HG02642 (cell line): ENCODE measurements at regions not wholly inside any gene's neighbourhood (a gene's known extent, or its start where the extent isn't known, plus 50 kb on each side); places are given as distances from the start of the nearest gene placed in this dataset.
"Not testable (repeated sequence)": the region's sequence is repeated elsewhere in the genome, so short reads cannot be mapped to it uniquely, and the experiment has no call there.

Experiments
- ATAC-seq: cut with Tn5 transposase; IDR thresholded peaks from one replicate; pipeline ENCODE4 v1.9.1; 2021; ENCODE audit warnings: mild to moderate bottlenecking; ENCODE audit not compliant: unreplicated experiment, poor library complexity

DNA sequence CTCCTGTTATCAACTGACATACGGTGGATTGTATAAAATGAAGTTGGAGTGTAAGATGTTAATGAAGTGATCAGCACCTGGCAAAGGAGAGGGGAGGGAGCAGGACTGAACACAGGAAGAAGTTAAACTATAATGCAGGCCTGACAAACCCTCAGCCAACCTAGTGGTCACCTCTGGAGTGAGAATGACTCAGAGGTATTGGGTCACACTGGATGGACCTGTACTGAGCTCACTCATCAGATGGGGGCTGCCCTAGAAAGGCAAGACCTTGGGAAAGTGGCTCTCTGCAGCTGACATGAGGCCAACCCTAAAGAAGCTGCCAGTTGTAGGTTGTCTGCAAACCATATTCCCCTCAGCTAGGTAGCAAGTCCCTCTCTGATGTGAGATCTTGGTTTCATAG, 193.3 kb upstream of the HTR1E start:
- no peak for ATAC-seq

DNA sequence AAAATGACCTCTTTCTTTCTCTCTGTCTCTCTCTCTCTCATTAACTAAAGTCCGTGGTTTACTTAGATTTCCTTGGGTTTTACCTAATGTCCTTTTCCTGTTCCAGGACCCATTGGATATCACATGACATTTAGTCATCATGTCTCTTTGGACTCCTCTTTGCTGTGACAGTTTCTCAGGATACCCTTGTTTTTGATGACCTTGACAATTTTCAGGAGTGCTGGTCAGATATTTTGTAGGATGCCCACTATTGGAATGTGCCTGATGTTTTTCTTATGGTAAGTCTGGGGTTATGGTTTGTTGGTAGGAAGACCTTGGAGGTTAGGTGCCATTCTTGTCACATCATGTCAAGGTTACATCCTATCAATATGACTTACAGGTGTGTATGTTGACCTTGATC, 199.2 kb upstream of the HTR1E start:
- no peak for ATAC-seq

DNA sequence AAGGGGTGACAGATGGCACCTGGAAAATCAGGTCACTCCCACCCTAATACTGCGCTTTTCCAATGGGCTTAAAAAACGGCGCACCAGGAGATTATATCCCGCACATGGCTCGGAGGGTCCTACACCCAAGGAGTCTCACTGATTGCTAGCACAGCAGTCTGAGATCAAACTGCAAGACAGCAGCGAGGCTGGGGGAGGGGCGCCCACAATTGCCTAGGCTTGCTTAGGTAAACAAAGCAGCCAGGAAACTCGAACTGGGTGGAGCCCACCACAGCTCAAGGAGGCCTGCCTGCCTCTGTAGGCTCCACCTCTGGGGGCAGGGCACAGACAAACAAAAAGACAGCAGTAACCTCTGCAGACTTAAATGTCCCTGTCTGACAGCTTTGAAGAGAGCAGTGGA, 205.7 kb upstream of the HTR1E start:
- not testable (repeated sequence) for ATAC-seq

DNA sequence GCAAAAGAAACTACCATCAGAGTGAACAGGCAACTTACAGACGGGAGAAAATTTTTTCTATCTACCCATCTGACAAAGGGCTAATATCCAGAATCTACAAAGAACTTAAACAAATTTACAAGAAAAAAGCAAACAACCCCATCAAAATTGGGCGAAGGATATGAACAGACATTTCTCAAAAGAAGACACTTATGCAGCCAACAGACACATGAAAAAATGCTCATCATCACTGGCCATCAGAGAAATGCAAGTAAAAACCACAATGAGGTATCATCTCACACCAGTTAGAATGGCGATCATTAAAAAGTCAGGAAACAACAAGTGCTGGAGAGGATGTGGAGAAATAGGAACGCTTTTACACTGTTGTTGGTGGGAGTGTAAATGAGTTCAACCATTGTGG, 206.6 kb upstream of the HTR1E start:
- not testable (repeated sequence) for ATAC-seq

DNA sequence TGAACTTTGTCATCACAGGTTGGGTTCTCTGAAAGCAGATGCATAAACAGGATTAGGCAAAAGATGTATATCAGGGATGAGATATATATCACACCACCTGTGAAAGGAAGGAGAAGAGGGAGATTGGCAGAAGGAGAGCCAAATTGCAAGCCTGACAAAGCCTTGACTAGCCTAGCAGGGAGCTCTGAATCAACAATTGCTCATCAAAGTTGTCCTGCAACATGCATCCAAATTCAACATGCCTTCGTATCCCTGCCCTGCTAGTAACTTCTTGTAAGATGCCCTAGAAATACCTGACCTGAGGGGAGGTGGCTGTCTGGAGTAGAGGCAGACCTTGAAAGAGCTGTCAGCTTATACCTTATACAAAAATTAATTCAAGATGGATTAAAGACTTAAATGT, 207.1 kb upstream of the HTR1E start:
- no peak for ATAC-seq

DNA sequence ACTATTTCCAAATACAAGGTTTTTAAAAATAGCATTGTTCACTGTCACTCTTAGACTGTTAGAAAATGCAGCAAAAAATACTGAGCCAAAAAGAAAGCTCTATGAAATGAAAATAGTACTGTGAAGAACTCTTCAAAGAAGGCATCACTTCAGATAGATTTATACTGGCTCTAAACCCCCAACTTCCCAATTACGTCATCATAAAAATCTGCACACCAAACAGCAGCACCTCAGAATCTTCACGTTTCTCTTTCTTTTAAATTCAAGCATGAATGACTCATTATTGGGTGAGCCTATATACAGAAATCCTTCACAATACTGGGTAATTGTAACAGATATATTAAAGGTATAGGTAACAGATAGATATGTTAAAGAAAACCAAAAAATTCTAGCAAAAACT, 208.4 kb upstream of the HTR1E start:
- ATAC-seq = no peak

DNA sequence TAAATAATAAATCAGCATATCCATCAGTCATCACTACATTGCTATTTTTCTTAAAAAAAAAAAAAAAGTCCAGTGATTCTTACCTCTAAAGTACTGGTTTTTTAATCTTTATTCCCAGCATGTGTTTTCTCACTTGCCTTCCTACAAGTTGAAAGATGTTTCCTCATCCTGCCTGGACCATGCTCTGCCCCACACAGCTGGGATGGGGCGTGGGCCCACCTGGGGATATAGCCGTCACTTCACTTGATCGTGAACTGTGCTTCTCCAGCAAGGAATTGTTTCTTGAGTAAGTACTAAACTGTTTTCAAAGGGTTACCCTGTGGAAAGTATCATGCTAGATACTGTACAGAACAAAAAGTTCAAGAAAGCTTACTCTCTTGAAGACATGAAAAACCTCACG, 212.6 kb upstream of the HTR1E start:
- ATAC-seq = no peak

DNA sequence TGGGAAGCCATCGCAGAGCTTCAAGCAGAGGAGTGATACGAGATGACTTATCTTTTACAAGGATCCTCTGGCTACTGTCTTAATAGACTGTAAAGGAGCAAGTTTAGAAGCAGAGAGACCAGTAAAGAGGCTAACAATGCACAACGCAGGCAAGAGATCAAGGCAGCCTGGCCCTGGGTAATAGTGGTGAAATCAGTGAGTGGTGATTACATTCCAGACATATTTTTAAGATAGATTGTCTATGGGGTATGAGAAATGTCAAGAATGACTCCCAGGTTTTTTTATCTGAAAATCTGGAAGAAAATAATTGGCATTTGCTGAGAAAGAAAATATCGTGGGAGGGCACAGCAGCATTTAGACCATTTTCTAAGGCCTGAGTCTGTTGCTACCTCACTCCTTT, 213.6 kb upstream of the HTR1E start:
- no peak for ATAC-seq

DNA sequence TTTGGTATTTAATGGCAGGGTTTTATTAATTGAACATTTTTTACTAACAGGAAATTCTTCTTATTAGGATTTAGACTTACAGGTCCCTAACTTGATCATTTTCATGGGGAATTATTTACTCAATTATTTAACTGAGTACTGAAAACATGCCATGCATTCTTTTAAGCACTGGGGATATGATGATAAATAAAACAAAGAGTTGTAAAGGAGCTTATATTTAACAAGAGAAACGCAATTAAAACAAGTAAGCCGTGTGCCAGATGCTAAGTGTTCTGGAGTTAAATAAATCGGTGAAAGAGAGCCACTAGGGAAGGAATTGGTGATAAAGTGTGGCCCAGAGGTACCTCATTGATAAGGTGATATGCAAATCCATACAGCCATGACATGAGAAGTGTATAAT, 214.2 kb upstream of the HTR1E start:
- no peak for ATAC-seq

DNA sequence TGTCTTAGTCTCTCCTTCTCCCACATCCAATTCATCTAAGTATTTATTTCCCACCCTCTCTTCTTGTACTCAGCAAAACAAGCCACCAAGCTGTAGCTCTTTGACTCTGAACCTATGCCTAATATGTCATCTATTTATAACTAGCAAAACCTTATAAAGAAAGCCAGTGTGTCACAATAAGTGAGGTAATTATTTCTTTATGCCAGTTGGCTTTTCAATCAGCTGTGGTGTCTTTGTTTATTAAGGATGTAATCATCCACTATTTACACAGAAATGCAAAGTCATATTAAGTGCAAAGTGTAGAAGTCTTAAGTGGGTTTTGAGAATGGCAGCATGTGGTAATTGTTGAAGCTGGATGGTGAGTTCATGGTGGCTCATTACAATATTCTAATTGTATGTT, 215.2 kb upstream of the HTR1E start:
- no peak for ATAC-seq

DNA sequence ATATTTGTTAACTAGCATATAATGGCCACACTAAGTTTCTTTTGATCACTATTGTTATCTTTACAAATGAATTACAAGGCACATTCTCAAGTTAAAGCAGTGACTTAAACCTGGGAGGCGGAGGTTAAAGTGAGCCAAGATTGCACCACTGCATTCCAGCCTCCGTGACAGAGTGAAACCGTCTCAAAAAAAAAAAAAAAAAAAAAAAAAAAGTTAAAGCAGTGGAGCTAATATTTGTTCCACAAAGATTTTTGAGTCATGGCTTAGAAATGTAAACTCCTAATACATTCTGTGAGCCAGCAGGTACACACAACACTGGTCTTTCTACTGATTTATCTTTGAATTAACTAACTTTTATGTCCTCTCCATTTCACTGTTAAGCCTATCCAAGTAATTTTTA, 221.7 kb upstream of the HTR1E start:
- no peak for ATAC-seq

DNA sequence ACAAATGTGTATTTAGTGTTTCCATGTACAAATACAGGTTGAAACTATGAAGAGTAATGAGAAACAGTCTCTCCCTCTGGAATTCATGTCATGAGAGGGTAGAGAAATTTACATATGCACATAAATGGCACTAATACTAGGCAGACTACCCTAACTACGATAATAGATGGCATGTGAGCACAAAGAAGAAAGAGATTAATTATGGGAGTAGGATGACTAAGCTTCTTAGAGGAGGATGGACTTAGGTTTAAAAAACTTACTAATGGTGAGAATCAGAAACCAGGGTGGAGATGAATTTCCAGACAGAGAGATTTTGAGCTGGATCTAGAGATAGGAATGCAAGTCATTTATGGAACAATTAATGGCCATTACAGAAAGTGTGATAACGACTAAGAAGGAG, 225.3 kb upstream of the HTR1E start:
- no peak for ATAC-seq

DNA sequence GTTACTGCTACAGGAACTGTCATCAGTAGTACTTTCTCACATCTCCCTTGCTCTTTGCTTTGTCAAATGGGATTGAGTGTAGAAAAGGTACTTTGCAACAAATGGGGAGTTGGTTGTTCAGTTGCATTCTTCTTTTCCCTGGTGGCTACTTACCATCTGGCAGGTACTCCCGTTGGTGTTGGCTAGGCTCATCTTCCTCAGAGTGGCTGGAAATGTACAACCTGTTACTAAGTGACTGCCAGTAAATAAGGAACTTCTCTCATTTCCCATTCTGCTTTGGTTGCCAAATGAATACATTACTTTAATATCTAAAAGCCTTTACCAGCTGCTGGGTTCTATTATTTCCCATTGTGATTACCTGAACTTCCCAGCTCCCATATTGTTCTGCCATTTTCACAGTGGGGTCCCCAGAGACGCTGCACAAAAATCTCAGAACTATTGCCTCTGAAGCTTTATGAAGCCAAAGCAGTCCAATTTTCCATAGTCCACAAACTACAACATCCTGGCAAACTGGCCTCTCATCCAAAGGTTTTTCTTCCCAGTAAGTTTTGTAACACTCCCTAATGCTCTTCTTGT, 229.7 kb upstream of the HTR1E start:
- ATAC-seq = no peak

DNA sequence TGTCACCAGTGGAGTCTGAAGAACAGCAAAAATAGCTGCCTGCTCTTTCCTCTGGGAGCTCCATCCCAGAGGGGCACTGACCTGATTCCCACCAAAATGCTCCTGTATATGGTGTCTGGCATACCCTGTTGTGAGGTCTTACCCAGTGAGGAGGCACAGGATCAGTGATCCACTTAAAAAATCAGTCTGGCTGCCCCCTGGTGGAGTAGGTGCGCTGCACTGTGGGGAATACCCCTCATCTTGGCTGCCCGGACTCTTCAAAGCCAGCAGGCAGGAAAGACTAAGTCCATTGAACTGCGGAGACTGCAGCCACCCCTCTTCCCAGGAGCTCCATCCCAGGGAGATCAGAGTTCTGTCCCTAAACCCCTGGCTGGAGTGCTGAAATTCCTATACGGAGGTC, 230.9 kb upstream of the HTR1E start:
- peak; percentile 82 for ATAC-seq

DNA sequence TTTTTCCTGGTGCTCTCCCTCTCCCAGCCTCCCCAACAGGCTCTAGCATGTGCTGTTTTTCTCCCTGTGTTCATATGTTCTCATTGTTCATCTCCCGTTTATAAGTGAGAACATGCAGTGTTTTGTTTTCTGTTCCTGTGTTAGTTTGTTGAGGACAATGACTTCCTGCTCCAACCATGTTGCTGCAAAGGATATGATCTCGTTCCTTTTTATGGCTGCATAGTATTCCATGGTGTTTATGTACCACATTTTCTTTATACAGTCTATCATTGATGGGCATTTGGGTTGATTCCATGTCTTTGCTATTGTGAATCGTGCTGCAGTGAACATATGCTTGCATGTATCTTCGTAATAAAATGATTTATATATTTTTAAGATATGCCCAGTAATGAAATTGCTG, 236.1 kb upstream of the HTR1E start:
- not testable (repeated sequence) for ATAC-seq

DNA sequence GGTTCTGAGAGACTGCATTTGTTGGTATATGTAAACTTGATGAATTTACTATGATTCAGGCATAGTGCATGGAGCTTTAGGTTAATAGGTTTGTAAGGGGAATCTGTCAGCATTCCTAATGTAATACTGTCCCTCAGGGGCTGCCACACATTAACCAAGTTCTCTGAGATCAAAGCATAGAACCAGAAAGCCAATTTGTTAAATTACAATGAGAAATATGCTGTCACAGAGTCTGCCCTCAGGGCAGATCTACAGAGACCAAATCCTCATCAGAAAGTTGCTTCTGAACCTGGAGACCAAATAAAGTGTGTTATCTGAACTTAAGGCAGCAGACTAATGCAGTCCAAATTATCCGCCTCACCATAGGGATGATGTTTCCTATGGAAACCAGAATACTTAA, 250.8 kb upstream of the HTR1E start:
- ATAC-seq = no peak

DNA sequence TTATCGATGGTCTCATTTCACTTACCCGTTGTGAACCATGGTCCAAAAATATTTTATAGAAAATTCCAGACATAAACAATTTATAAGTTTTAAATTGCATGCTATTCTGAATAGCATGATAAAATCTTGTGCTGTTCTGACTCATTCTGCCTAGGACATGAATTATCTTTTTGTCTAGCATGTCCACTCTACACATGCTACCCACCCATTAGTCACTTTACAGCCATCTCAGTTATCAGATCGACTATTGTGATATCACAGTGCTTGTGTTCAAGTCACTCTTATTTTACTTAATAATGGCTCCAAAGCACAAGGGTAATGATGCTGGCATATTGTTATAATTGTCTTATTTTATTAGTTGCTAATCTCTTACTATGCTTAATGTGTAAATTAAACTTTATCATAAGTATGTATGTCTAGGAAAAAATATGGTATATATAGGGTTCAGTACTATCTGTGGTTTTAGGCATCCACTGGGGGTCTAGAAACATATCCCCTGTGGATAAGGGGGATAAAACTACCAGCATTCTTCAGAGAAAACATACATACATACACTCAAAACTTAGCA, 252.0 kb upstream of the HTR1E start:
- no peak for ATAC-seq

DNA sequence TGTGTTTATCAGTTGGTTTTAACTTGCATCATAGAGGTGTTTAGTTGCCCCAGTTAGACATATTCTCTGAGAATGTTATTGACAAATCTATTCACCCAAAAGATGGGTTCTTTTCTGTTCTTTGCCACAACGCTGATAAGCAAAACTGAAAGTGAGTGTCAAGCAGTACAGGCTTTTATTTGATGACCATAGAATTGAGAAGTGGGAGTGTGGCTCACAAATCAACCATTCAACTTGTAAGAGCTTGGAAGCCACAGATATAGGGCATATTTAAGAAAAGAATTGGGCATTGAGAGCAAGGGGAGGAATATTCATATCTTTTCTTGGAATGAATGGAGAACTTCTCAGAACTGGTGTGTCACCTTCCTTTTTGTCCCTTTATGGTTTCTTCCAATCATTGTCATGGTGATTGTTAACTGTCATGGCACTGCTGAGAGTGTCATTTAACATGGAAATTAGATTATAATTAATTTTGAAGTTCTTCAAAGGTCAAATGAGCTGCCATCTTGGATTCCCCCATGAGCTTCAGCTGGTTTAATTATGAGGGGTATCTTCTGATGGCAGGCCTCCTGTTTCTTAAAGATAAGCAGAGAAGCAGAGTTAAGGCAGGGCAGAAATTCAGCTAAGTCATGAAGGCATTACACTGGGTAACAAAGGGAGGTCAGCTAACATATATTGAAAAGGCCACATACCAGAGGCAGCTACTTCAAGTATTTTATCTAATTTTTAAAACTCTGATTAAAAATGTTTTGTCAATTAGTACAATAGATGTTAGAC, 254.0 kb upstream of the HTR1E start:
- no peak for ATAC-seq

DNA sequence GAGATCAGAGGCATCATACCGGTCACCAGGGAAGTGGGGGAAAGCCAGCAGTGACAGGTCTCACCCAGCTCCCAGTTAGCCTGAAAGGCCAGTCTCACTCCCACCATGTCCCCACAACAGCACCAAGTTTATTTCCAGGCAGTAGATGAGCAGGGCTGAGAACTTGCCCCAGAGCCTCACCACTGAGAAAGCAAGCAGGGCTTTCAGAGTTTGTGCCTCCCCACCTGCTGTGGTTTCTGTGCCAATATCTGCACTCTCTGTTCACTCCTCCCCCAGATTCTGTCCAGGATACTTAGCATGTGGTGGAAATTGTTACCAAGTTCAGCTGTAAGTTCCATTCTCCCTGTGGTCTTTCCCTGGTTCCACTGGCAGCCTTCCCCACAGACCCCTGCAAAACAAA, 255.0 kb upstream of the HTR1E start:
- no peak for ATAC-seq

DNA sequence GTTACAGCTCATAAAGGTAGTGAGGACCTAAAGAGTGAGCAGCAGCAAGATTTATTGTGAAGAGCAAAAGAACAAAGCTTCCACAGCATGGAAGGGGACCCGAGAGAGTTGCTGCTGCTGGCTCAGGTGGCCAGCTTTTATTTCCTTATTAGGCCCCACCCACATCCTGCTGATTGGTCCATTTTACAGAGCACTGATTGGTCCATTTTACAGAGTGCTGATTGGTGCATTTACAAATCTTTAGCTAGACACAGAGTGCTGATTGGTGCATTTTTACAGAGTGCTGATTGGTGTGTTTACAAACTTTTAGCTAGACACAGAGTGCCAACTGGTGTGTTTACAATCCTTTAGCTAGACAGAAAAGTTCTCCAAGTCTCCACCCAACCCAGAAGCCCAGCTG, 256.2 kb upstream of the HTR1E start:
- not testable (repeated sequence) for ATAC-seq

DNA sequence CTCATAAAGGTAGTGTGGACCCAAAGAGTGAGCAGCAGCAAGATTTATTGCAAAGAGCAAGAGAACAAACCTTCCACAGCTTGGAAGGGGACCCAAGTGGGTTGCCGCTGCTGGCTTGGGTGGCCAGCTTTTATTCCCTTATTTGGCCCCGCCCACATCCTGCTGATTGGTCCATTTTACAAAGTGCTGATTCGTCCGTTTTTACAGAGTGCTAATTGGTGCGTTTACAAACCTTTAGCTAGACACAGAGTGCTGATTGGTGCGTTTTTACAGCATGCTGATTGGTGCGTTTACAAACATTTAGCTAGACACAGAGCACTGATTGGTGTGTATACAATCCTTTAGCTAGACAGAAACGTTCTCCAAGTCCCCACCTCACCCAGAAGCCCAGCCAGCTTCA, 265.2 kb upstream of the HTR1E start:
- ATAC-seq = not testable (repeated sequence)

DNA sequence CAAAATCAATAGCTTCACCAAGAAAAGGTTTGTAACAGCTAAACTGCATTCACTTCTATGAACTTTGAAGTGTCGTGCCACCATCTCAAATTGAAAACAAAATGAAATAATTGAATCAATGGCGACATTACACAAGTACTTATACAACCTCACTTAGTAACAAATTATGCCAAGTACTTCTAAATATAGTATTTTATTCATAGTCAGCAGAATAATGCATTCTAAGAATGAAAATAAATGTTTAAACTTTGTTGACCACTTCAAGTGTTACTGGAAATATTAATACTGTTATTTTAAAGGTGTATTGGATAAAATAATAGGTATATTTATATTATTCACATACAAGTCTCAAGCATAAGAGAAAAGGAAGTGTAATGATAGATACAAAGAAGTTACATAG, 280.1 kb upstream of the HTR1E start:
- ATAC-seq = no peak
